GM18499 (cell line): ENCODE measurements at regions not wholly inside any gene's neighbourhood (a gene's known extent, or its start where the extent isn't known, plus 50 kb on each side); places are given as distances from the start of the nearest gene placed in this dataset.
"Not testable (repeated sequence)": the region's sequence is repeated elsewhere in the genome, so short reads cannot be mapped to it uniquely, and the experiment has no call there.

Experiments
- ATAC-seq: cut with Tn5 transposase; IDR thresholded peaks from one replicate; pipeline ENCODE4 v1.9.1; 2021; ENCODE audit warnings: moderate number of reproducible peaks; ENCODE audit not compliant: insufficient read depth, unreplicated experiment

GRCh38 chr13:50457415-50458393 is 385.8 kb downstream of the DLEU7 start:
- no peak for ATAC-seq

GRCh38 chr13:50459046-50459445 is 384.4 kb downstream of the DLEU7 start:
- ATAC-seq, result no peak

DNA sequence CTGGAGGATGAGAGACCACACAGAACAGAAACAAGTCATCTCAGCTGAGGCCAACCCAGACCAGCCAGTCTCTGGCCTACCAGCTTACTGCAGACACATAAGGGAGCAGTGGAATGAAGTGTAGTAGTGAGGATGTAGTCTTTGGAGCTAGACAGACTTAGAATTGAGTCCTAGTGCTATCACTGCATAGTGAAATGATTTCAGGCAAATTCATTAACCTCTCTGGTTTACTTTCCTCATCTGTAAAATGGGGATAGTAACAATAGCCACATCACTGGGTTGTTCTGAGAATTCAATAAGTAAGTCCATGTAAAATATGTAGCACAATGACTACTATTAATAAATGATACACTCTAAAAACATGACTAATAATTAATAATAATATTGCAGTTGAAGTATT is 383.8 kb downstream of the DLEU7 start:
- ATAC-seq, result no peak

GRCh38 chr13:50460358-50460757 is 383.1 kb downstream of the DLEU7 start:
- ATAC-seq, result no peak

GRCh38 chr13:50461189-50461588 is 382.3 kb downstream of the DLEU7 start:
- ATAC-seq, result no peak

- no peak for ATAC-seq
Measured at GRCh38 chr13:50463719-50464118, 379.8 kb downstream of the DLEU7 start.

DNA sequence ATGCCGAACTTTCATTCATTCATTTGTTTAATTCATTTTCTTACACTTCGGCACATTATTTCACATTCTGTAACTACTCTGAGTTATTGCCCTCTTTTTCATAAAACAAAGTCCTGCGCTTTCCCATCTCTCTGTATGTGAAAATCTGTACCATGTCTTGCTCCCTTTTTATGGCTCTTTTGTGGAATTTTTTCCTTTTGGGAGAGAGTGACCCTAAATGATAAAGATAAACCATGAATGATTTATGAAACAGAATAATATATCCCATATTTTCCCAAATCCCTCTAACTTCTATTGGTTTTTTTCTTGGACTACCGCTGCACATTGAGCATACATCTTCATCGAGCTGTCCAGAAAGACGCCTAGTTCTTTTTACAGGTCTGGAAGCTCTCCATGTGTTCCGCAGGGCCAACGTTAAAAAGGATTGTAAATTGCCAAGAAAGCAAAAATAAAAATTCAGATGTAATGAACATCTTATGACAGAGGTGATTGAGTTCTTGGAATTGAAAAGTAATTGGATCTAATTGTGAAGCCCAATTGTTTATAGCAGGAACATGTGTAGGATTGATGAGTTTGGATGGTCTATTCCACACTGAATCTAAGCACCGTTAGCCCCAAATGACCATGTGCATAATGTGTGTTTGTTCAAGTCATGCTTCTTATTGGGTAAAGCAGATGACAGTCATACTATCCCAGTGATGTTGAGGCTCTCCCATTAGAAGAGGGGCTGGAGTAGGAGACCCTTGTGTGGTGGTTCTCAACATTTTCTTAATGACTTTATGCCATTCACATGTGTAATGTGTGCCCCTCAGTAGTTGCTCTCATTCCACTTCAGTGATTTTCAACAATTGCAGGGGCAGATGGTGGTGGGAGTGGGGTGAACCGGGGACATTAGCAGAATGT is 378.9 kb downstream of the DLEU7 start:
- no peak for ATAC-seq

- no peak for ATAC-seq
Measured at GRCh38 chr13:50466456-50466855, 377.0 kb downstream of the DLEU7 start.

DNA sequence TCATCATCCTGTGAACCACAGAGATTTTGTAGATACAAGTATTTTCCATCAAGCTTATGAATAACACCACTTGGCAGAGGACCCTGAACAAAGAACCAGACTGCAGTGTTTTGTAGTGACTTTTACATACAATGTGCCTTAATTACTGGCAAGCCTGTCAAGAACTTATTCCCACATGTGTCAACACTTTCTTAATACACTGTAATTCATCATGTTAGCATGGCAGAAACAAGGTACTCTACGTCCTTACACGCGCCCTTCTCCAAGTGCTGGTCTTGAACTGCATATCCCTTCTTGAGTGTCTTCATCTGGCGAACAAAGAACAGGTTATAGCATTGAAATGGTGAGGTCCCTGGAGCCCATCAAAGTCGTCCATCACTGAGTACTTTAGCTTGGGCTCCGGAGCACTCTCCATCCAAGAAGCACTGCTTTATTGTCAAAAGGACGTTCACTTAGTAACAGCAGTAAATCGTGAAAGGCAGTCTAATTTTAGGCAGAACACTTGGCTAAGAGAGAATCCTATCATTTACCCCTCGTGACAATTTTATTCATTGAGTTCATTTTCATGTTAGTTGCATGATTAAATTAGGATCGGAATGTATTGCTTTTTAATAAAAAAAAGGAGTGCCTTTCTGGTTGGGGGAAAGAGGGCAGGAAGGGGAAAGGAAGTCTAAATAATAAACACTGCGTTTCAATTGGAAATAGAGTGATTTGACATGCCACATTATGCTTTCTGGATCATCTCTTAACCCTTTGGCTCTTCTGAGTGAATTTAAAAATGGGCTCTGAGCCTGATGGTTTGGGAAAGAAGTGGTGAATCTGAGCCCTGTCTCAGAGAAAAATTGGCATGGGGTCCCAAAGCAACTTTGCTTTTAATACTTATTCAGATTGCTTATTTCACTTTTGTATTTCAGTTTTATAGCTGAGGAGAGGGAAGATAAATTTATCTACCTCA is 376.1 kb downstream of the DLEU7 start:
- ATAC-seq, result no peak

- no peak for ATAC-seq
Measured at GRCh38 chr13:50468849-50469669, 374.4 kb downstream of the DLEU7 start.

DNA sequence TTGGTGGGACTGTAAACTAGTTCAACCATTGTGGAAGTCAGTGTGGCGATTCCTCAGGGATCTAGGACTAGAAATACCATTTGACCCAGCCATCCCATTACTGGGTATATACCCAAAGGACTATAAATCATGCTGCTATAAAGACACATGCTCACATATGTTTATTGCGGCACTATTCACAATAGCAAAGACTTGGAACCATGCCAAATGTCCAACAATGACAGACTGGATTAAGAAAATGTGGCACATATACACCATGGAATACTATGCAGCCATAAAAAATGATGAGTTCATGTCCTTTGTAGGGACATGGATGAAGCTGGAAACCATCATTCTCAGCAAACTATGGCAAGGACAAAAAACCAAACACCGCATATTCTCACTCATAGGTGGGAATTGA is 370.4 kb downstream of the DLEU7 start:
- ATAC-seq, result not testable (repeated sequence)

- ATAC-seq, result no peak
Measured at GRCh38 chr13:50474088-50474662, 369.3 kb downstream of the DLEU7 start.

- no peak for ATAC-seq
Measured at GRCh38 chr13:50476577-50477285, 366.8 kb downstream of the DLEU7 start.

DNA sequence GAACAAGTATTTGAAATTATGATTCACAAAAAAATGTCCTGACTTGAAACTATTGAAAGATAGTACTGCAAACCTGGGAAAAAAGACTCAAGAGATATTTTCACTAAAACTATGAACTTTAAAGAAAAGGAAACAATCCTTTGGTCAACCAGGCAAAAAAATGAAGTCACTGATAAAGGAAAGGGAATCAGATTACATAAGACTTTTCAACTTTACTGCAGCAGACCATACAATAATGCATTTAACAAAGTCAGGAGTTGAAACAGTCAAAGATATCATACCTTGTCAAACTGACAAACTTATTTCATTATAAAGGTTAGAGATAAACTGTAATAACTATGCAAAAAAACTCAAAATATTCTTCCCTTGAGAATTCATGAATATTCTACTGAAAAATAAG is 361.6 kb downstream of the DLEU7 start:
- ATAC-seq, result no peak

- ATAC-seq, result no peak
Measured at GRCh38 chr13:50483416-50483815, 360.1 kb downstream of the DLEU7 start.

DNA sequence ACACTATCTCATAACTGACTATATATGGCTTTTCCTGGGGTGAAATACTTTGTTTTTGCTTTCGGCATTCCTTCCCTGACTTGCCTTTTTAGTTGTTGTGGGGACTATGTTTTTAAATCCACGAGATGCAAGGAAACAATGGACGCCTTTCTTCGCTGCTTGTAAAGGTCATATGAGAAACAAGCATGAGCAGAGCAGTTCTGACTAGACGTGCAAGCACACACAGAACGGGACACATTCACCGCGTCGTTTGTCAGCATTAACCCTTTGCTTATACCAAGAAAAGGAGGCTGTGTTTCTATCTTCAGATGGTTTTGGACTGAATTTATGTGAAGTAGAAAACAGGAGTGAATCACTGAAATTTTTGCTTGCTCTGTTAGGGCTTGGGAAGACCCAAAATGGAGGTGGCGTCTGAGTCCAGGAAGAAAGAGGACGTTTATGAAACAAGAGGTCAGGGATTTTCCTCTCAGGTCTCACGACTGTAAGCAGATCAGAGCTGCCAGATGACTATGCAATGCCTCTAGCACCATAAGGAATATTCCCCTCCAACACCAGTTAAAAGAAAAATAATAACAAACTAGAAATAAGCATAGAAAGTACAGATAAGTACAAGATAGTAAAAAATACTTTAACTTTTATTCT is 358.9 kb downstream of the DLEU7 start:
- no peak for ATAC-seq

DNA sequence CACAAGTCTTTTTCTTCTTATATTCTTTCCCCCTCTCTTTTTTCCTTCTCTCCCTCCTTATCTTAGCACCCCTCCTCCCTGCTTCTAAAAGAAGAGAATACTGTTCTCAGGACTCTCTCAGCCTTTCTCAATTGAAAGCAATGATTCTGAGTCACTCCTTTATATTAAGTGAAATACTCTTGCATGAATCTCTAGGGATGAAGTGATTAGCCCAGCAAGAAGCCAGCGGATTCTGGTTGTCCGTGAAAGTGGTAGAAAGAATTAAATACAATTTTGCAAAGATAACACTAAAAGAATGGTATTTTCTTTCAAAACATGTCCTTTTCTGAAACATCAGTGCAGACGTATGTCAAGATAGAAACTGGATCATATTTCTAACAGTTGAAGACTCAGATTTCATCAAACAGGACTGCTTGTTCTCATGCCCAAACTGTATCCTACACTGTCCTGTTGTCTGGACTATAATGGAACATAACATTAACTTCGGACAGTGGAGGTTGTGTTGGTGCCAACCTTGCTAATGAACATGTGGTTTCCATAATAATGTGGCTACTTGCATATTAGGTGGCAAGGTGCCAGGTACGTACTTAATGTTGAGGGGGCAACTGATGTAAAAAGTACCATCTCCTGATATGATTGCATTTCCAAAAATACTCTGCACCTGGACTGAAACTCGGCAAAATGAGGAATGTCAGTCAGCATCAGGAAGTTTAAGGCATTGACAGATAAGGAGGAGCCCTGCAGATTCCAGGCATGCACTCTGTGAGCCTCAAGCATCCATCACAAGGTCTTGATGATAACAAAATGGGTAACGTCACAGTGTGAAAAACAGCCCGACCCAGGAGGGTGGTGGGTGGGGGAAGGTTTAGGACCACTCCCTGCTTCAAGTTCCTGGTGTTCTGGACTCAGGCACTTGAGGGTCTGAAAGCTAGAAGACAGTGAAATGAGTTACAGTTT is 357.2 kb downstream of the DLEU7 start:
- ATAC-seq, result no peak
